RWPE1 (cell line): ENCODE measurements at regions not wholly inside any gene's neighbourhood (a gene's known extent, or its start where the extent isn't known, plus 50 kb on each side); places are given as distances from the start of the nearest gene placed in this dataset.
"Not testable (repeated sequence)": the region's sequence is repeated elsewhere in the genome, so short reads cannot be mapped to it uniquely, and the experiment has no call there.

Source experiments
- CTCF ChIA-PET: fragments of 350-600 bp; sonication (Branson Sonifier 250); formaldehyde crosslinking; extraction: SDS; loops from one replicate; lab custom pipeline; 2021; lab: Yijun Ruan, JAX
- POLR2A ChIA-PET: fragments of 400-600 bp; formaldehyde crosslinking; extraction: SDS; loops from one replicate; lab custom pipeline; 2020; ENCODE audit warnings: antibody characterized with exemption; ENCODE audit not compliant: low non-redundant PET; lab: Yijun Ruan, JAX
- DNase-seq: peaks from one replicate; pipeline ENCODE4 v3.0.0; 2012; ENCODE audit warnings: low spot score
- H3K27ac ChIP-seq: fragments of 450-650 bp; 2 replicates; pipeline ENCODE4 v1.5.1; 2017
- CTCF ChIP-seq: fragments of 450-650 bp; conservative IDR thresholded peaks from 2 replicates; pipeline ENCODE4 v1.5.1; 2017; ENCODE audit warnings: low read depth, mild to moderate bottlenecking

- DNase-seq, result no peak
- CTCF ChIA-PET, result no interaction called here
- no peak for TF ChIP-seq CTCF
Observed at GRCh38 chr6:86331919-86332318, 605.4 kb upstream of the HTR1E start.

GRCh38 chr6:86331265-86331840 is 606.0 kb upstream of the HTR1E start:
- TF ChIP-seq CTCF, result no peak
- CTCF ChIA-PET, result interaction anchor here (0.6 to 0.7 kb wide), 2 partner anchors 13 to 977 kb away, joined by 3 read pairs; no protein-coding TSS in a partner anchor
- no peak overlapping the region for H3K27ac ChIP-seq
- POLR2A ChIA-PET, result no interaction called here
- DNase-seq, result no peak

More at GRCh38 chr6:86331919-86332318, 605.4 kb upstream of the HTR1E start:
- no peak overlapping the region for H3K27ac ChIP-seq
- POLR2A ChIA-PET, result no interaction called here

- ChIA-PET POLR2A (no interaction called here), CTCF (no interaction called here)
- DNase-seq, result no peak
- TF ChIP-seq CTCF, result no peak
- no peak overlapping the region for H3K27ac ChIP-seq
Observed at GRCh38 chr6:86306210-86306609, 631.1 kb upstream of the HTR1E start.

GRCh38 chr6:86285876-86286275 is 643.2 kb upstream of the SYNCRIP start:
- no peak for TF ChIP-seq CTCF
- H3K27ac ChIP-seq, result no peak overlapping the region
- ChIA-PET POLR2A (no interaction called here), CTCF (no interaction called here)
- DNase-seq, result no peak

GRCh38 chr6:86284809-86285480 is 642.3 kb upstream of the SYNCRIP start:
- POLR2A ChIA-PET, CTCF ChIA-PET, DNase-seq, H3K27ac ChIP-seq: not testable (repeated sequence)

- POLR2A ChIA-PET, CTCF ChIA-PET, H3K27ac ChIP-seq: not testable (repeated sequence)
Observed at GRCh38 chr6:86283596-86283995, 640.9 kb upstream of the SYNCRIP start.

GRCh38 chr6:86276056-86276455 is 633.4 kb upstream of the SYNCRIP start:
- POLR2A ChIA-PET, result no interaction called here
- H3K27ac ChIP-seq, result no peak overlapping the region
- CTCF ChIA-PET, result no interaction called here
- no peak for DNase-seq
- no peak for TF ChIP-seq CTCF

More at GRCh38 chr6:86283596-86283995, 640.9 kb upstream of the SYNCRIP start:
- DNase-seq, result not testable (repeated sequence)
